ENCODE measurements at regions not wholly inside any gene's neighbourhood (a gene's known extent, or its start where the extent isn't known, plus 50 kb on each side); places are given as distances from the start of the nearest gene placed in this dataset.

- DNase-seq = no peak
These were observed 97.3 kb downstream of the RTP4 start for GRCh38 chr3:187465503-187465902.

GRCh38 chr3:187464682-187465081, 96.5 kb downstream of the RTP4 start:
- DNase-seq = no peak

- DNase-seq = no peak
These were observed 90.7 kb downstream of the RTP4 start for GRCh38 chr3:187458921-187459320.

GRCh38 chr3:187458383-187458782, 90.2 kb downstream of the RTP4 start:
- DNase-seq = no peak

GRCh38 chr3:187456250-187456649, 88.1 kb downstream of the RTP4 start:
- no peak for DNase-seq

GRCh38 chr3:187454085-187454815, 86.1 kb downstream of the RTP4 start:
- no peak for DNase-seq

GRCh38 chr3:187450431-187451190, 82.4 kb downstream of the RTP4 start:
- no peak for DNase-seq

- no peak for DNase-seq
These were observed 80.5 kb downstream of the RTP4 start for GRCh38 chr3:187448674-187449073.

GRCh38 chr3:187447737-187448136, 79.6 kb downstream of the RTP4 start:
- no peak for DNase-seq

- no peak for DNase-seq
These were observed 77.2 kb downstream of the RTP4 start for GRCh38 chr3:187445356-187445755.

GRCh38 chr3:187434524-187434923, 66.3 kb downstream of the RTP4 start:
- DNase-seq = no peak

- DNase-seq = no peak
These were observed 62.4 kb downstream of the RTP4 start for GRCh38 chr3:187430576-187430975.
